ENCODE measurements at regions not wholly inside any gene's neighbourhood (a gene's known extent, or its start where the extent isn't known, plus 50 kb on each side); places are given as distances from the start of the nearest gene placed in this dataset.

GRCh38 chr18:39058386-39059000 is 1492.9 kb upstream of the CELF4 start:
- H3K4me1 ChIP-seq, result no peaks in the 10 kb centered on the region
- H3K36me3 ChIP-seq, result no peaks in the 10 kb centered on the region
- TF ChIP-seq POLR2A (IDR thresholded peaks at IDR 0.05) (no peak), EP300 (IDR thresholded peaks at IDR 0.05) (no peak), CTCF (IDR thresholded peaks at IDR 0.05) (no peak), POLR2AphosphoS5 (IDR thresholded peaks at IDR 0.05) (no peak)
- DNase-seq (ENCODE audit: low spot score in 2 of 2), result no peak
- H3K9me3 ChIP-seq, result no peaks in the 10 kb centered on the region
- H3K27ac ChIP-seq, result no peak overlapping the region
- no peaks in the 10 kb centered on the region for H3K27me3 ChIP-seq
- WGBS, result 36% methylated on average over 6 of the region's 6 CpGs
- H3K4me3 ChIP-seq, result no peak overlapping the region

- H3K4me1 ChIP-seq, result no peaks in the 10 kb centered on the region
- H3K36me3 ChIP-seq, result no peaks in the 10 kb centered on the region
- no peak for DNase-seq (ENCODE audit: low spot score in 2 of 2)
- WGBS, result 66% methylated on average over 3 of the region's 3 CpGs
- TF ChIP-seq EP300 (IDR thresholded peaks at IDR 0.05), result no peak
- TF ChIP-seq POLR2A (IDR thresholded peaks at IDR 0.05), result no peak
- no peak for TF ChIP-seq CTCF (IDR thresholded peaks at IDR 0.05)
- TF ChIP-seq POLR2AphosphoS5 (IDR thresholded peaks at IDR 0.05), result no peak
- no peaks in the 10 kb centered on the region for H3K27me3 ChIP-seq
- no peak overlapping the region for H3K4me3 ChIP-seq
- H3K27ac ChIP-seq, result no peak overlapping the region
- no peaks in the 10 kb centered on the region for H3K9me3 ChIP-seq
Observed at GRCh38 chr18:39057423-39058064, 1491.9 kb upstream of the CELF4 start.

- H3K27me3 ChIP-seq, result no peaks in the 10 kb centered on the region
- no peaks in the 10 kb centered on the region for H3K4me1 ChIP-seq
- no peak overlapping the region for H3K27ac ChIP-seq
- WGBS, result 58% methylated on average over 2 of the region's 2 CpGs
- H3K9me3 ChIP-seq, result no peaks in the 10 kb centered on the region
- no peak for DNase-seq (ENCODE audit: low spot score in 2 of 2)
- H3K4me3 ChIP-seq, result no peak overlapping the region
- no peak for TF ChIP-seq POLR2A (IDR thresholded peaks at IDR 0.05)
- TF ChIP-seq POLR2AphosphoS5 (IDR thresholded peaks at IDR 0.05), result no peak
- TF ChIP-seq CTCF (IDR thresholded peaks at IDR 0.05), result no peak
- no peak for TF ChIP-seq EP300 (IDR thresholded peaks at IDR 0.05)
- no peaks in the 10 kb centered on the region for H3K36me3 ChIP-seq
Observed at GRCh38 chr18:39053571-39053970, 1488.0 kb upstream of the CELF4 start.

- Histone ChIP-seq H3K27ac (no peak overlapping the region), H3K27me3 (no peaks in the 10 kb centered on the region), H3K36me3 (no peaks in the 10 kb centered on the region), H3K9me3 (no peaks in the 10 kb centered on the region), H3K4me1 (no peaks in the 10 kb centered on the region), H3K4me3 (no peak overlapping the region)
- TF ChIP-seq POLR2A (IDR thresholded peaks at IDR 0.05) (no peak), POLR2AphosphoS5 (IDR thresholded peaks at IDR 0.05) (no peak), CTCF (IDR thresholded peaks at IDR 0.05) (no peak), EP300 (IDR thresholded peaks at IDR 0.05) (no peak)
- DNase-seq (ENCODE audit: low spot score in 2 of 2), result no peak
Observed at GRCh38 chr18:39051013-39051412, 1485.4 kb upstream of the CELF4 start.

GRCh38 chr18:39039813-39040212 is 1474.2 kb upstream of the CELF4 start:
- 77% methylated on average over 2 of the region's 2 CpGs for WGBS
- Histone ChIP-seq H3K27me3 (no peaks in the 10 kb centered on the region), H3K4me3 (no peak overlapping the region), H3K27ac (no peak overlapping the region), H3K36me3 (no peaks in the 10 kb centered on the region), H3K4me1 (no peaks in the 10 kb centered on the region), H3K9me3 (no peaks in the 10 kb centered on the region)
- no peak for DNase-seq (ENCODE audit: low spot score in 2 of 2)
- no peak for TF ChIP-seq CTCF (IDR thresholded peaks at IDR 0.05)
- TF ChIP-seq EP300 (IDR thresholded peaks at IDR 0.05), result no peak
